K562 (cell line): ENCODE measurements at regions not wholly inside any gene's neighbourhood (a gene's known extent, or its start where the extent isn't known, plus 50 kb on each side); places are given as distances from the start of the nearest gene placed in this dataset.

ENCODE experiments used
- BDP1 ChIP-seq: IDR thresholded peaks from 3 replicates; pipeline ENCODE4 v1.6.1; 2011; ENCODE audit not compliant: insufficient read length, insufficient read depth
- CHD1 ChIP-seq: fragments of 200-600 bp; sonication (generic); IDR thresholded peaks from one replicate; pipeline ENCODE4 v1.6.1; 2012; ENCODE audit warnings: mild to moderate bottlenecking, moderate library complexity, low read length, inconsistent platforms
- DMBX1 ChIP-seq: fragments of 250-450 bp; sonication (Bioruptor Pico); IDR thresholded peaks from 2 replicates; pipeline ENCODE4 v1.8.0; 2022; ENCODE audit warnings: inconsistent platforms, mild to moderate bottlenecking, moderate library complexity, borderline replicate concordance
- ESRRB ChIP-seq: fragments of 250-450 bp; sonication (Bioruptor Pico); IDR thresholded peaks from 2 replicates; pipeline ENCODE4 v1.5.0; 2020; ENCODE audit warnings: mild to moderate bottlenecking, moderate library complexity, borderline replicate concordance
- FOXA3 ChIP-seq, 2 experiments: fragments of 450-650 bp in 1 of 2; sonication (generic) in 1 of 2; formaldehyde crosslinking; IDR thresholded peaks in 1 of 2; conservative IDR thresholded peaks in 1 of 2; 2 replicates each; pipeline versions ENCODE4 v1.4.0 to v1.8.0; 2020 to 2022; ENCODE audit warnings: mild to moderate bottlenecking in 2 of 2, missing genetic modification reagents in 1 of 2
- JUNB ChIP-seq: fragments of 450-650 bp; formaldehyde crosslinking; conservative IDR thresholded peaks from 2 replicates; pipeline ENCODE4 v1.4.0; 2020; ENCODE audit warnings: mild to moderate bottlenecking
- KLF1 ChIP-seq: fragments of 450-650 bp; IDR thresholded peaks from 2 replicates; pipeline ENCODE4 v1.6.1; 2016; ENCODE audit warnings: missing genetic modification characterization, missing compliant biosample characterization
- NFRKB ChIP-seq: fragments of 450-650 bp; IDR thresholded peaks from 2 replicates; pipeline ENCODE4 v1.6.1; 2016; ENCODE audit warnings: low read depth
- NR1H2 ChIP-seq: sonication (generic); formaldehyde crosslinking; IDR thresholded peaks from 2 replicates; pipeline ENCODE4 v1.4.0; 2020; ENCODE audit warnings: mild to moderate bottlenecking, missing genetic modification reagents
- NUFIP1 ChIP-seq: fragments of 450-650 bp; IDR thresholded peaks from 2 replicates; pipeline ENCODE4 v1.6.1; 2018; ENCODE audit not compliant: partially characterized antibody
- POLR2H ChIP-seq: IDR thresholded peaks from 2 replicates; pipeline ENCODE4 v1.6.1; 2016; ENCODE audit warnings: missing genetic modification characterization, low read depth, mild to moderate bottlenecking, control low read depth, missing compliant biosample characterization, moderate library complexity
- PRPF4 ChIP-seq: fragments of 200-400 bp; formaldehyde crosslinking; IDR thresholded peaks from one replicate; pipeline ENCODE4 v1.6.1; 2017; ENCODE audit warnings: low read length, low read depth, mild to moderate bottlenecking; ENCODE audit not compliant: insufficient read depth, poor library complexity, severe bottlenecking
- RHOXF2B ChIP-seq: fragments of 250-450 bp; sonication (Bioruptor Pico); conservative IDR thresholded peaks from 2 replicates; pipeline ENCODE4 v1.5.1; 2021
- RNF2 ChIP-seq: sonication (generic); IDR thresholded peaks from 2 replicates; pipeline ENCODE4 v1.6.1; 2016
- ZNF431 ChIP-seq: sonication (generic); formaldehyde crosslinking; IDR thresholded peaks from 2 replicates; pipeline ENCODE4 v1.8.0; 2022; ENCODE audit warnings: mild to moderate bottlenecking, missing genetic modification reagents
- ZNF57 ChIP-seq: fragments of 450-650 bp; formaldehyde crosslinking; IDR thresholded peaks from 2 replicates; pipeline ENCODE4 v1.4.0; 2020; ENCODE audit warnings: mild to moderate bottlenecking, moderate library complexity
- ZNF589 ChIP-seq: fragments of 200-800 bp; sonication (Bioruptor generic); IDR thresholded peaks from 2 replicates; pipeline ENCODE4 v1.6.1; 2016; ENCODE audit warnings: low read depth, missing genetic modification characterization, missing compliant biosample characterization
- ZNF695 ChIP-seq: fragments of 450-650 bp; formaldehyde crosslinking; IDR thresholded peaks from 2 replicates; pipeline ENCODE4 v1.4.0; 2020; ENCODE audit warnings: mild to moderate bottlenecking, moderate library complexity
- ZNF75A ChIP-seq: fragments of 450-650 bp; formaldehyde crosslinking; IDR thresholded peaks from 2 replicates; pipeline ENCODE4 v1.4.0; 2020; ENCODE audit warnings: mild to moderate bottlenecking
- TF ChIP-seq, protein P1 (sequence below): fragments of 450-650 bp; IDR thresholded peaks from 2 replicates; pipeline ENCODE4 v1.6.1; 2016; ENCODE audit warnings: mild to moderate bottlenecking
- TF ChIP-seq, protein P2 (sequence below), 3 experiments: IDR thresholded peaks in 2 of 3; conservative IDR thresholded peaks in 1 of 3; 2 replicates each; pipeline ENCODE4 v1.5.1; 2011 to 2012; ENCODE audit warnings: low read length in 3 of 3, mild to moderate bottlenecking in 3 of 3, control low read depth in 2 of 3, improper control_type of control experiment in 1 of 3, inconsistent platforms in 1 of 3, low read depth in 1 of 3, mixed read lengths in 1 of 3, moderate library complexity in 1 of 3; ENCODE audit not compliant: insufficient read depth in 2 of 3
- TF ChIP-seq, protein P3 (sequence below), 2 experiments: fragments of 250-450 bp in 1 of 2; fragments of 450-650 bp in 1 of 2; sonication (Bioruptor Pico) in 1 of 2; IDR thresholded peaks; 2 replicates each; pipeline versions ENCODE4 v1.6.1 to v1.8.0; 2016 to 2021; ENCODE audit warnings: mild to moderate bottlenecking in 2 of 2, moderate library complexity in 2 of 2, missing compliant biosample characterization in 1 of 2, missing genetic modification characterization in 1 of 2
- TF ChIP-seq, protein P4 (sequence below): fragments of 250-450 bp; sonication (Bioruptor Pico); IDR thresholded peaks from 2 replicates; pipeline ENCODE4 v1.6.1; 2021; ENCODE audit warnings: mild to moderate bottlenecking

DNA sequence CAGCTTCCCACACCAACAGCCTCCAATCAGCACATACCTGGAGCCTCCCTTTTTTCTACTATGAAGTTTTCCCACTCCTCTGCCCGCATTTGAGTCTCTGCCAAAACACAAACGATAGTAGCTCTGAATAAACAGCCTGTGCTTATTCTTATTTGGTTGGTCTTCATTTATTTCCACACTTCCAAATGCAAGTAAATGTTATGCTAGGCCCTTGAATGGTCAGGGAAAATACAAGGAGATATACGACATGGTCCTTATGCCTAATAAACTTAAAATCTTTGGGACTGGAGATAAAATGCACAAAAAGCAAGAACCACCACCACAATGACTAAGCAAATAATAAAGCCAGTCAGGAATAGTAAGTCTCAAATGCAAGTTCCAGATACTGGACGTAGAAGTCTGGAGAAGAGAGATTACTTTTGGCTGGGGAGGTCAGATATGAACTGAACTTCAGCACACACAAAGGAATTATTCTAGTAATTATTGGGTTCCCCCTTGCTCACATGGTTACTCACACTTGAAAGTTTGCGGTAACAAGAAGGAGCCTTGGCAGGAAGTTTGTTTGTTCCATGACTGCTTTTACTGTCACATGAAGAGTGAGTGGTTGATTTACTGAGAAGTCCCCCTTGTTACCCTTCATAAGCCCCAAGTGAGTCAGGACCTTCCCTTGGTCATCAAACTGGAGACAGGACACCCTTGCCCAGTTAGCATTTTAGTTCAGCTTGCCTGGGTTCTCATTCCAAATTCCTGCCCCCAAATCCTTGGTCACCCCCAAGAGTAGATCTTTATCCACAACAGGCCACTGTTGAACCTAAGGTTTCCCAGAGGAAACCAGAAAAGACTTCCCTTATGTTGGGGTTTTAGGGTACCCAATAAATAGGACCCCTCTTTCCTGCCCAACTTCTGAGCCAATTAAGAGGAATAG lies 511.2 kb upstream of the JARID2 start (continued):
- TF ChIP-seq JUNB (CRISPR knock-in tag) (no peak), ZNF75A (CRISPR knock-in tag) (peak; percentile 85), ZNF431 (CRISPR knock-in tag) (no peak), ZNF57 (CRISPR knock-in tag) (no peak), ESRRB (no peak), BDP1 (no peak), RNF2 (peak; percentile 96), PRPF4 (no peak), NUFIP1 (no peak), NFRKB (peak; percentile 91), KLF1 (tag) (0 out of 2 replicates have a peak, but pooled peaks have one; percentile 36), NR1H2 (CRISPR knock-in tag) (0 out of 2 replicates have a peak, but pooled peaks have one; percentile 57), CHD1 (no peak), ZNF589 (CRISPR knock-in tag) (peak; percentile 98), ZNF695 (no peak), RHOXF2B (CRISPR knock-in tag) (no peak), POLR2H (tag) (peak; percentile 70), FOXA3 (CRISPR knock-in tag; conservative IDR thresholded peaks at IDR 0.05 in 1 of 2, IDR thresholded peaks at IDR 0.05 in 1 of 2) (peak in 1 of 2 experiments; percentile 57; a peak in 1 of 4 replicates), DMBX1 (CRISPR knock-in tag) (peak; percentile 92)
- TF ChIP-seq, protein P1, sequence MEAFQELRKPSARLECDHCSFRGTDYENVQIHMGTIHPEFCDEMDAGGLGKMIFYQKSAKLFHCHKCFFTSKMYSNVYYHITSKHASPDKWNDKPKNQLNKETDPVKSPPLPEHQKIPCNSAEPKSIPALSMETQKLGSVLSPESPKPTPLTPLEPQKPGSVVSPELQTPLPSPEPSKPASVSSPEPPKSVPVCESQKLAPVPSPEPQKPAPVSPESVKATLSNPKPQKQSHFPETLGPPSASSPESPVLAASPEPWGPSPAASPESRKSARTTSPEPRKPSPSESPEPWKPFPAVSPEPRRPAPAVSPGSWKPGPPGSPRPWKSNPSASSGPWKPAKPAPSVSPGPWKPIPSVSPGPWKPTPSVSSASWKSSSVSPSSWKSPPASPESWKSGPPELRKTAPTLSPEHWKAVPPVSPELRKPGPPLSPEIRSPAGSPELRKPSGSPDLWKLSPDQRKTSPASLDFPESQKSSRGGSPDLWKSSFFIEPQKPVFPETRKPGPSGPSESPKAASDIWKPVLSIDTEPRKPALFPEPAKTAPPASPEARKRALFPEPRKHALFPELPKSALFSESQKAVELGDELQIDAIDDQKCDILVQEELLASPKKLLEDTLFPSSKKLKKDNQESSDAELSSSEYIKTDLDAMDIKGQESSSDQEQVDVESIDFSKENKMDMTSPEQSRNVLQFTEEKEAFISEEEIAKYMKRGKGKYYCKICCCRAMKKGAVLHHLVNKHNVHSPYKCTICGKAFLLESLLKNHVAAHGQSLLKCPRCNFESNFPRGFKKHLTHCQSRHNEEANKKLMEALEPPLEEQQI, result peak; percentile 98
- TF ChIP-seq, protein P2, sequence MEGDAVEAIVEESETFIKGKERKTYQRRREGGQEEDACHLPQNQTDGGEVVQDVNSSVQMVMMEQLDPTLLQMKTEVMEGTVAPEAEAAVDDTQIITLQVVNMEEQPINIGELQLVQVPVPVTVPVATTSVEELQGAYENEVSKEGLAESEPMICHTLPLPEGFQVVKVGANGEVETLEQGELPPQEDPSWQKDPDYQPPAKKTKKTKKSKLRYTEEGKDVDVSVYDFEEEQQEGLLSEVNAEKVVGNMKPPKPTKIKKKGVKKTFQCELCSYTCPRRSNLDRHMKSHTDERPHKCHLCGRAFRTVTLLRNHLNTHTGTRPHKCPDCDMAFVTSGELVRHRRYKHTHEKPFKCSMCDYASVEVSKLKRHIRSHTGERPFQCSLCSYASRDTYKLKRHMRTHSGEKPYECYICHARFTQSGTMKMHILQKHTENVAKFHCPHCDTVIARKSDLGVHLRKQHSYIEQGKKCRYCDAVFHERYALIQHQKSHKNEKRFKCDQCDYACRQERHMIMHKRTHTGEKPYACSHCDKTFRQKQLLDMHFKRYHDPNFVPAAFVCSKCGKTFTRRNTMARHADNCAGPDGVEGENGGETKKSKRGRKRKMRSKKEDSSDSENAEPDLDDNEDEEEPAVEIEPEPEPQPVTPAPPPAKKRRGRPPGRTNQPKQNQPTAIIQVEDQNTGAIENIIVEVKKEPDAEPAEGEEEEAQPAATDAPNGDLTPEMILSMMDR (IDR thresholded peaks at IDR 0.05 in 2 of 3, conservative IDR thresholded peaks at IDR 0.05 in 1 of 3; ENCODE audit: insufficient read depth in 2 of 3, low read depth in 1 of 3, low read length in 3 of 3), result no peak
- TF ChIP-seq, protein P3, sequence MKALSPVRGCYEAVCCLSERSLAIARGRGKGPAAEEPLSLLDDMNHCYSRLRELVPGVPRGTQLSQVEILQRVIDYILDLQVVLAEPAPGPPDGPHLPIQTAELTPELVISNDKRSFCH (CRISPR knock-in tag; IDR thresholded peaks at IDR 0.05), result 0 out of 2 replicates have a peak, but pooled peaks have one; percentile 32
- TF ChIP-seq, protein P3 (tag; IDR thresholded peaks at IDR 0.05), result peak; percentile 70; the same call in 1 of the 2 replicates
- TF ChIP-seq, protein P4, sequence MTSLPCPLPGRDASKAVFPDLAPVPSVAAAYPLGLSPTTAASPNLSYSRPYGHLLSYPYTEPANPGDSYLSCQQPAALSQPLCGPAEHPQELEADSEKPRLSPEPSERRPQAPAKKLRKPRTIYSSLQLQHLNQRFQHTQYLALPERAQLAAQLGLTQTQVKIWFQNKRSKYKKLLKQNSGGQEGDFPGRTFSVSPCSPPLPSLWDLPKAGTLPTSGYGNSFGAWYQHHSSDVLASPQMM, result no peak
